ENCODE measurements at regions not wholly inside any gene's neighbourhood (a gene's known extent, or its start where the extent isn't known, plus 50 kb on each side); places are given as distances from the start of the nearest gene placed in this dataset.
"Not testable (repeated sequence)": the region's sequence is repeated elsewhere in the genome, so short reads cannot be mapped to it uniquely, and the experiment has no call there.

DNA sequence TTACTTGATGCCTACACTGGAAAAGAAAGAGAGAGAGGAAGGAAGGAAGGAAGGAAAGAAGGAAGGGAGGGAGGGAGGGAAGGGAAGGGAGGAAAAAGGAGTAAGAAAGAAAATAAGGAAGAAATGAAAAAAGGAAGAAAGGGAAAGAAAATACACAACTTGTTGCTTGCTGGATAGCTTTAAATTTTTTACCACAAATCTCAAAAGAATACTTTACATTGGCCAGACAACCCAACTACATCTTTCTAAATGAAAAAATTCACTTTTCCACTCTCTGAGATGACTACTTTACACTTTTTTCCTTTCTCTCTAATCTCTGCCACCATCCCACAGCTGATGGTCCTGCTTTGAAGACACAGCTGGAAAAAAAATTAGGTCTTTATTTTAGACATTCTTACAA, 228.9 kb upstream of the FAM78B start:
- DNase-seq: no peak

DNA sequence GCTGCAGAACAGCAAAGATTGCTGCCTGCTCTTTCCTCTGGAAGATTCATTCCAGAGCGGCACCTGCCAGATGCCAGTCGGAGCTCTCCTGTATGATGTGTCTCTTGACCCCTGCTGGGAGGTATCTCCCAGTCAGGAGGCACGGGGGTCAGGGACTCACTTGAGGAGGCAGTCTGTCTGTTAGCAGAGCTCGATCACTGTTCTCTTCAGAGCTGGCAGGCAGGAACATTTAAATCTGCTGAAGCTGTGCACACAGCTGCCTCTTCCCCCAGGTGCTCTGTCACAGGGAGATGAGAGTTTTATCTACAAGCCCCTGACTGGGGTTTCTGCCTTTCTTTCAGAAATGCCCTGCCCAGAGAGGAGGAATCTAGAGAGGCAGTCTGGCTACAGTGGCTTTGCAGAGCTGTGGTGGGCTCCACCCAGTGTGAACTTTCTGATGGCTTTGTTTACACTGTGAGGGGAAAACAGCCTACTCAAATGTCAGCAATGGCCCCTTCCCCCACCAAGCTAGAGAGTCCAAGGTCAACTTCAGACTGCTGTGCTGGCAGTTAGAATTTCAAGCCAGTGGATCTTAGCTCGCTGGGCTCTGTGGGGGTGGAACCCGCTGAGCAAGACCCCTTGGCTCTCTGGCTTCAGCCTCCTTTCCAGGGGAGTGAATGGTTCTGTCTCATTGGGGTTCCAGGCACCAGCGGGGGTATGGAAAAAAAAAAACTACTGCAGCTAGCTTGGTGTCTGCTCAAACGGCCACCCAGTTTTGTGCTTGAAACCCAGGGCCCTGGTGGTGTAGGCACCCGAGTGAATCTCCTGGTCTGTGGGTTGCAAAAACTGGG, 242.7 kb upstream of the FAM78B start:
- DNase-seq: not testable (repeated sequence)

DNA sequence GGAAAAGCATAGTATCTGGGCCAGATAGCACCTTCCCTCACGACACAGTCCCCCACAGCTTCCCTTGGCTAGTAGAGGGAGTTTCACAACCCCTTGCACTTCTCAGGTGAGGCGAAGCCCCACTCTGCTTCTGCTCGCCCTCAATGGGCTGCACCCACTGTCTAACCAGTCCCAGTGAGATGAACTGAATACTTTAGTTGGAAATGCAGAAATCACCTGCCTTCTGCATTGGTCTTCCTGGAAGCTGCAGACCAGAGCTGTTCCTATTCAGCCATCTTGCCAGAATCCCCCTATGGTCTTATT, 243.2 kb upstream of the FAM78B start:
- no peak for DNase-seq

DNA sequence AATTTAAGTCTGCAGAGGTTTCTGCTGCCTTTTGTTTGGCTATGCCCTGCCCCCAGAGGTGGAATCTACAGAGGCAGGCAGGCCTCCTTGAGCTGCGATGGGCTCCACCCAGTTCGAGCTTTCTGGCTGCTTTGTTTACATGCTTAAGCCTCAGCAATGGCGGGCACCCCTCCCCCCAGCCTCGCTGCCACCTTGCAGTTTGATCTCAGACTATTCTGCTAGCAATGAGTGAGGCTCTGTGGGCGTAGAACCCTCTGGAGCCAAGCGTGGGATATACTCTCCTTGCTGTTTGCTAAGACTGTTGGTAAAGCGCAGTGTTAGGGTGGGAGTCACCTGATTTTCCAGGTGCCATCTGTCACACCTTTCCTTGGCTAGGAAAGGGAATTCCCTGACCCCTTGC, 250.0 kb upstream of the FAM78B start:
- DNase-seq: not testable (repeated sequence)

- no peak for DNase-seq
Measured at GRCh38 chr1:166418344-166418933, 251.6 kb upstream of the FAM78B start.

- not testable (repeated sequence) for DNase-seq
Measured at GRCh38 chr1:166422586-166422985, 255.8 kb upstream of the FAM78B start.

- no peak for DNase-seq
Measured at GRCh38 chr1:166432655-166433054, 265.9 kb upstream of the FAM78B start.

DNA sequence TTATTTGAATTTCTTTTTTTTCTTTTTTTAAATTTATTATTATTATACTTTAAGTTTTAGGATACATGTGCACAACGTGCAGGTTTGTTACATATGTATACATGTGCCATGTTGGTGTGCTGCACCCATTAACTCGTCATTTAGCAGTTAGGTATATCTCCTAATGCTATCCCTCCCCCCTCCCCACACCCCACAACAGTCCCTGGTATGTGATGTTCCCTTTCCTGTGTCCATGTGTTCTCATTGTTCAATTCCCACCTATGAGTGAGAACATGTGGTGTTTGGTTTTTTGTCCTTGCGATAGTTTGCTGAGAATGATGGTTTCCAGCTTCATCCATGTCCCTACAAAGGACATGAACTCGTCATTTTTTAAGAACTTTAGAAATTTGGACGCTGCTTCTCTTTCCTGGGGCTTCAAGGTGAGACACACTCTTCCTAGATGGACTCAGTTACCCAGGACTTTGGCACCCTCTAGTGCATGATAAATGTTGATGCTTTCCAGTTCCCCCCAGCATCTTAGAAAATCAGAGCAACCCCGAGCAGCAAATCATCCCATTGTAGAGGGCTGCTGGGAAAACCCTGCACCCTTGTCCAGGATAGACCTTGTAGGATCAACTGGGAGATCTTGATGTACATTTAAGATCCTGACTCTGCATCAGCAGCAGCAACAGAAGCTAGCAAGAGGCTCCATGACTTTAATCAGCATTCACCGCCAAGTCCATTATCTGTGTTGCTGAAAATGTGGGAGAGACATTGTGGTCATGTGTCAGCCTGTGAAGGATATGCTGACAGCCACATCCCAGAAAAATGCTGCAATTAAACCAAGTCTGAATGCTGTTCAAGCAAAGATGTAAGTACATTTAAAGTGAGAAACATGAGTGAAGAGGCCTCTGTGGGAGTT, 266.9 kb upstream of the FAM78B start:
- DNase-seq: peak; percentile 35

DNA sequence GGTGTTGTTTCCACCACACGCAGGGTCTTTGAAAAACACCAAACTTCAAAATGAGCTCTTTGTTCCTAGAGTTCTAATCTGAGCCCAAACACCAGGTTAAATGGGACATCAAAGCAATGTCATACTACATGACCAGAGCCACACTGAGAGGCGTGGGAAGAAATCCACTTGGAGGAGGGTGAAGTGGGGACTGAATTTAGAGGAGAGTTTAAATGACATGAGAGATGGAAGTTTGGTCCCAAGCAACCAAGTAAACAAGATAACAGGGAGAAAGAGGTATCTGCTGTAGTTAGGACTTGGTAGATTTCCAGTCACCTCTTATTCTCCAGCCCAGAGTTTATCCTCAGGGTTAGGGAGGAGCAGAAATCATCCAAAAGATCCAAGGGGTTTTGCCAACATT, 290.9 kb upstream of the FAM78B start:
- no peak for DNase-seq

DNA sequence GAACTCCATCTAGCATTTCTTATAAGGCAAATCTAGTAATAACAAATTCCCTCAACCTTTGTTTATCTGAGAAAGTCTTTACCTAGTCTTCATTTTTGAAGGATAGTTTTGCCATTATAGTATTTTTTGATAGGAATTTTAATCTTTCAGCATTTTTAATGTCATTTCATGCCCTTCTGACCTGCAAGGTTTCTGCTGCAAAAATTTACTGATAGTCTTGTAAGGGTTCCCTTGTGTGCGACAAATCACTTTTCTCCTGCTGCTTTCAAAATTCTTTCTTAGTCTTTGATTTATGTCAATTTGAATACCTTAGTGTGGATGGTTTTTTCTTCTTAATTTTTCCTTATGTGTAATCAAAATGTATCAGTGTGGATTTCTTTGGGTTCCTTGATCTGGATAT, 297.5 kb upstream of the FAM78B start:
- no peak for DNase-seq

DNA sequence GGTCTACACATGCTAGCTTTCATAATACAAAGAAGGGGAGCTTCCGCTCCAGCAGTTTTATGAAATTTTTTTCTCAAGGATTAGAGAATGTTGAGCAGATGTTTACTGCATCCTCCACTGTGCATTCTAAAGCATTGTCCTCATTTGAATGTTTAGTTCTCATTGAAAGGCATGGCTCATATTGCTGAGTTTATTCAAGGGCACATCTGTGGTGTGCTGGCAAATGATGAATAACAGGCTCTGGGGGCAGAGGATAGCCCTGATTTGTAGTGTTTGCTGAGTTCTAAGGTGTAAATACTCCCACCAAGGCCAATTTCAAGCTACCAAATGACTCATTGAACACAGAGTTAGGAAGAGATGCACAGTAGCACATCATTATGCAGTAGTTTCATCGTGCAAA, 303.2 kb upstream of the FAM78B start:
- DNase-seq: no peak

DNA sequence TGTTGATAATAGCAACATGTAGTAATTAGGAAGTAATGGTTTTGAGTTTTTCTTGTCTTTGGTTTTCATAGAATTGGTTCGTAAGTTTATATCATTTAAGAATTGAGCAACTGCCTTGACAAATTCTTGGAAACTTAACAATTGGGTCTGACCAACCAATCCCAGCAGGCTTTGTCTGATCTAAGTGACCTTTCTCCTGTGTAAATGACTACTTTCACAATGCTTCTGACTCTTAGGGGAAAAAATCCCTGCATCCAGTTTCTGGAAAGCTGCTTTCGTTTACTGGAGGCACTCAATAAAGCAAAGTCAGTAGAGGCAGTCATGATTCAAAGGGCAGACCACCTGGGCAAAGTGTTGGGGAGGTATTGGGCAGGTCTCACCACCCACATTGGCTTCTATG, 303.6 kb upstream of the FAM78B start:
- DNase-seq: no peak

DNA sequence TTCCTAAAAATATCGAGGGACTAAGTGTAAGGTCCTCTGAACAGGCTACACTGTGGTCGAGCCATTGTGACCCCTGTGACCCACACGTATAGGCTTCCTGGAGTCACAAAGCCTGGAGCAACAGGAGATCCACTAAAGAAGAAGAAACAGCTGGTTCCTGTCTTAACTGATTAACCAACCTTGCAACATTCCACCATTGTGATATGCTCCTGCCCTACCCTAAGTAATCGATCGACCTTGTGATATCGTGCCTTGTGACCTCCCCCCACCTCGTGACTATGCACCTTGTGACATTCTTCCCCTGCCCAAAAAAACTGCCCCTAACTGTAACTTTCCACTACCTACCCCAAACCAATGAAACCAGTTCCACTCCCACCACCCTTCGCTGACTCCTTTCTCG, 304.6 kb upstream of the FAM78B start:
- DNase-seq: no peak

DNA sequence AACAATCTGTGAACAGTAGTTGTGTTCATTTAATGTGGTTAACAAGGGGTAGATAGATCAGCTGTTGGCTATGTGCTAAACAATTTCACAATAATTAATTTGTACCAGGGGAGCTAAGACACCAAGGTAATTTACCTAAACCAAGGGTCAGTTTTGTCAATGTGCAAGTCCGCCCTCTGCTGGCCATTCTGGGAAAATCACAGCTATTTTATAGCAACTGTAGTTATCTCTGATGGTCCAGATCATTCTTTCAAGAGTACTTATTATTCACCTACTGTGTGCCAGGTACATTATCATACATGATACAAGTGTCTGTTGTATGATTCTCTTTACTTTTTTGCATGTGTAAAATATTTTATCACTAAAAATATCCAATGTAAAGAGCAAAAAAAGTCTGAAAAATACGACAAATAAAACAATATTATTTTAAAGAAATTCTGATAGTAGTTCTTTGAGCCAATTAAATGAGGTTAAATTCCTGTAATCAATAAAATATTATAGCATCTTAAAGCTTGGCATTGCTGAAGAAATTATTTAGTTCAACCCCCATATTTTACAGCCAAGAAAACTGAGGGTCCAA, 312.3 kb upstream of the FAM78B start:
- peak; percentile 58 for DNase-seq

DNA sequence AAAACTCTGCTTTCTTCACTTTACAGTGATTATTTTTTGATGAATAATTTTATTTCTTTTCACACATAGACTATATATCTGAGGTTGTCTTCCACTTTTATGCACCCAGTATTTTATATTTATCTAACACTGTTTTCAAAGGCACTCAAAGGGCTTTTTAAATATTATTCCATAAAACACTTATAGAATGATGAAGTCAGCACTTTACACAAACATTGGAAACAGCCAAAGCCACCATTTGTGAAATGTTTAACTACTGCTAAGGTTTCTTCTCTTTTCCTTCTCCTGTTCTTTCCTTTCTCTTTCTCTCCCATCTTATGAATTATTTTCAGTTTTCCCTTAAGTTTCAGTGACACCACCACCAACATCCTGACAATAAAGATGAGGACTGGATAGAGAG, 317.7 kb upstream of the FAM78B start:
- DNase-seq: no peak

DNA sequence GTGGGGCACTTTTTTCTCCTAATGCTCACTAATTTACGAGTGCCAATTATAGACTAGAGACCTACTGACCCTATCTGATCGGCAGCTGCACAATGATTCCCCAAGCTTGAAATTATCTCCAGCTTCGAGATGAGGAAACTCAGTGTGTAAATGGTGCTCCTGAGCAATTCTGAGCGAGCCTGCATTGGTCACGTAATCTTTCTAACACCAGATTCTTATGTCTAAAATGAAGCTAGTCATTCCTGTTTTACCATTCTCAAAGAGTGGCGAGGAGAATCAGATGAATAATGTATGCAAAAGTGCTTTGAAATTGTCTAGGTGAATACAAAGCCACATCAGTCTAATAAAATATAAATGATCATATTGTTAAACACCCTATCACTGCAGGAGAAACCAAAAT, 318.1 kb upstream of the FAM78B start:
- DNase-seq: no peak

GRCh38 chr1:166485620-166486019, 318.8 kb upstream of the FAM78B start:
- no peak for DNase-seq

DNA sequence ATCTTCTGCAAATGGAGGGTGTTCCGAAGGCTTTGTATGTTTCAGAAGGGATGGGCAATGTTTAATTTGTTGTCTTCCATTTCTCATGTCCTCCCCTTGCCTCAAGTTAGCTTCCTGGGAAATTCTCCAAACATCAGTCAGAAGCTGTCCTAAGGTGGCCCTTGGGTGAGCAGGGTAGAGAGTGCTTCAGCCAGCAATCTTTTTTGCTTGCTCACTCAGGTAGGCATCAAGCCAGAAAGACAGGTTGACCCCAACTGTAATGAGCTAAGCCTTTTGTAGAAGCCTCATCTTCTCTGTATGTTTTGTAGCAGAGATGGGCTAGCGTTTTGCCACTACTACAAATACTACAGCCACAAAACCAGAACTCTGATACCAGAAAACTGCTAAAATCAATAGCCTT, 321.5 kb upstream of the FAM78B start:
- peak; percentile 55 for DNase-seq

DNA sequence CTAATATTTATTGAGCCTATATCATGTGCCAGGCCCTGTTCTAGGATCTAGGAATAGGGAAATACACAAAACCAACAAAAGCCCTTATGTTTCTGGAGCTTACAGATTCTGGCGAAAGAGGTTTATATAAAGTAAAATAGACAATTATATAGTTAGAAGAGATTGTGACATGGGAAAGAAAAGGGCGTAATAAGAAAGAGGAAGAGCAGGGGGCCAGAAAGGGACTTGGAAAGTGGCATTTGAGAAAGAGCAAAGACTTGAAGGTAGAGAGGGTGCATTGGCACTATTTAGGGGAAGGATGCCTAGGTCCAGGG, 322.5 kb upstream of the FAM78B start:
- no peak for DNase-seq

GRCh38 chr1:166489670-166490436, 323.1 kb upstream of the FAM78B start:
- peak; percentile 76 for DNase-seq

GRCh38 chr1:166490437-166490991, 323.7 kb upstream of the FAM78B start:
- no peak for DNase-seq

DNA sequence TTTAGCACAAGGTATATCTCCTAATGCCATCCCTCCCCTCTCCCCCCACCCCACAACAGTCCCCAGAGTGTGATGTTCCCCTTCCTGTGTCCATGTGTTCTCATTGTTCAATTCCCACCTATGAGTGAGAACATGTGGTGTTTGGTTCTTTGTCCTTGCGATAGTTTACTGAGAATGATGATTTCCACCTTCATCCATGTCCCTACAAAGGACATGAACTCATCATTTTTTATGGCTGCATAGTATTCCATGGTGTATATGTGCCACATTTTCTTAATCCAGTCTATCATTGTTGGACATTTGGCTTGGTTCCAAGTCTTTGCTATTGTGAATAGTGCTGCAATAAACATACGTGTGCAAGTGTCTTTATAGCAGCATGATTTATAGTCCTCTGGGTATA, 327.0 kb upstream of the FAM78B start:
- not testable (repeated sequence) for DNase-seq

GRCh38 chr1:166507347-166507746, 331.9 kb upstream of the POGK start:
- DNase-seq: no peak

Measured in RPMI8226 (cell line).